Activated effector memory CD4-positive, alpha-beta T cell treated with Interleukin-2 at 50 U/mL for 16 hours (primary cell): ENCODE measurements at regions not wholly inside any gene's neighbourhood (a gene's known extent, or its start where the extent isn't known, plus 50 kb on each side); places are given as distances from the start of the nearest gene placed in this dataset.

Experiments used
- DNase-seq: peaks from one replicate; pipeline ENCODE4 v3.0.0-alpha.2; 2020

DNA sequence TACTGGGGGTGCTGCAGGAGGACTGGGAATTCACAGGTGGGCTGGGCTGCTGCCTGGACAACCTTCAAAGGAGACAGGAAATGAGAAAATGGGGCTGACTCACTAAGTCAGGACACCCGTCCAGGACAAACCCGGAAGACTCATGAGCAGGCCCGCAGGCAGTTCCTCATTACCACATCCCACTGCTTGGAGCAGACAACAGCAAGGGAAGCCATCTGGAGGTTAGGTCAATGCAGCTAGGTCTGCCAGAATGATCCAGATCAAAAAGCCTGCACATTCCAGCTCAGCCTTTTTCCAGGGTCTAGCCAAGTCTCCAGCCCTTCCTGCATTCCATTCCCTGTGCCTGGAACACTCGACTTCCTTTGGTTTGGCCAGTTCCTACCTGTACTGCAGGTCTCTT lies 536.5 kb upstream of the CDH11 start:
- DNase-seq = no peak

DNA sequence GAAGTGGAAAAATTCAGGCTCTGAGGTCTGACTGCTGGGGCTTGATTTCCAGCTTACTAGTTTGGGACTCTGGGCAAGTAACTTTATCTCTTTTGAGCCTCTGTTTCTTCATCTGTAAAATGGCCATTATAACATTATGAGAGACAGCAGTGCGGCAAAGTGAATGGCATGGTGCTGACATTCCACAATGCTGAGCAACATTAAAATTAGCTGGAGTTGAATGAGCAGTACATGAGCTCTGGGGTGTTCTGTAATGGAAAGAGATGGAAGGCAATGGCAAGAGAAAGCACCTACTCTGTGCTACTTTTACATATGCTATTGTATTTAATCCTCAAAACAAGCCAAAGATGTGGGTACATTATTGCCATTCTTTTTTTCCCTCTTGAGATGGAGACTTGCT lies 535.7 kb upstream of the CDH11 start:
- DNase-seq = no peak

DNA sequence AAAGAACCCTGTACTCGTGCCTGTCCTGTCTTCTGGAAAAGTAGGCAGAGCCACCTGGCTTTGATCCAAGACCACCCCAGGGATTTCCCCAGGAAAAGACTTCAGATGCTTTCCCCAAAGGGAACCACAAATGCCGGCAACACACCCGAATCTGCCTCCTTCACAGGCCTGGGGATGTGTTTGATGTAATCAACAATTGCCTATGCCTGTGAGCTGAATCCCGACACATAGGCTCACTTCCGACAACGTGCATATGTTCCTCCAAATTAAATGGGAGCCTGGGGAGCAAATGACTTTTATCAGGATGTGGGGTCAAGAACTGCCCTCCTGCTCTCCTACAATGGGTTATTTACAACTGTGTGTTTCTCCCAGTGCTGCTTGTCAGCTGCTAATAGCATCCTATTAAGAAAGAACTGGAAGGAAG lies 535.2 kb upstream of the CDH11 start:
- DNase-seq = no peak

DNA sequence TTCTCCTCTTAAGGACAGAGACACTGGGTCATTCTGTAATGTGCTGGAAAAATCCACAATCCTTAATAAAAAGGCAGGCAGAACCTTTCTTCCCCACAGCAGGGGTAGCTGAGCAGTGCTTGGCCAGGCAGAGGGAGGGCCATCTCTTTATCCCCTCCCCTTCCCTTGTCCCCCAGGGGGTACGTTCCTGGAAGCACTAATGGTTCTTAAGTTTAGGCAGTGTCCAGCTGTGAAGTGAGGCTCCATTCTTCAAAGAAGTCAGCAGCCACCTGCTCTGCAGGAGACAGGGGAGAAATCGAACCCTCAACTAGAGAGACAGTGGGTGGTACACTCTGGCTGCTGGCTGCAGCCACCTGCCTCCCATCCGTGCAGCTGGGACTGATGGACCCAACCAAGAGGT lies 533.9 kb upstream of the CDH11 start:
- no peak for DNase-seq

DNA sequence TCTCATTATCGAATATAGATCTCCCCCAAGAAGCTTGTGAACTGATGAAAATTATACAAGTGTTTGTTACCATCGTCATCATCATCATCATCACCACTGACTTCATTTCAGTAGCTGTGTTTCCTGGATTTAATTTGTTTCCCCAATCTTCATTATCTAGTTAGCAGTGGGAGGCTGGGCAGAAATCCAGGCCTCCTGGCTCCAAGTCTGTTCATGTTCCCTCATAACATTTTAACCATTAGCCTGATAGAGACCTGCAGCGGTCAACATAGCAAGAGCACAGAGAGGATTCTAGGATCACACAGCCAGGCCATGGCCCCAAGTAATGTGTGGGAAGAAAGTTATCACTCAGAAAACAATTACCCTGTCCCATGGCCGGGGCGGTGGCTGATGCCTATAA lies 526.2 kb upstream of the CDH11 start:
- no peak for DNase-seq

DNA sequence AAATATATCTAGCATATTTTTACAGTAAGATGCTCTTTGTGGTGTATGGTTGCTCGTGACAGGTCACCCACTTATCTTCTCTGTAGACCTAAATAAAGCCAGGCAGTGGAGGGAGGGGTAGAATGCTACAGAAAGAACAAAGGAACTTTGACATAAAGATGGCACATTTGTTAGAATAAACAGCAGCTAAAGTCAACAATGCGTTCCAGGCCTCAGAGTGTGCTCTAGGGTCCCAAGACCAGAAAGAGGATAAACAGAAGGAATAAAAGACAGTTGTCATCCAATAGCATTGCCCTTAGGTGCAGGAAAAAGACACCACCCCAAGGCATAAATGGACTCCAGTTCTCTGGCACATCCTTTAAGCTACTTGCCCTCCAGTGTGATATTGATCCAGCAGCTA lies 523.0 kb upstream of the CDH11 start:
- DNase-seq = no peak

DNA sequence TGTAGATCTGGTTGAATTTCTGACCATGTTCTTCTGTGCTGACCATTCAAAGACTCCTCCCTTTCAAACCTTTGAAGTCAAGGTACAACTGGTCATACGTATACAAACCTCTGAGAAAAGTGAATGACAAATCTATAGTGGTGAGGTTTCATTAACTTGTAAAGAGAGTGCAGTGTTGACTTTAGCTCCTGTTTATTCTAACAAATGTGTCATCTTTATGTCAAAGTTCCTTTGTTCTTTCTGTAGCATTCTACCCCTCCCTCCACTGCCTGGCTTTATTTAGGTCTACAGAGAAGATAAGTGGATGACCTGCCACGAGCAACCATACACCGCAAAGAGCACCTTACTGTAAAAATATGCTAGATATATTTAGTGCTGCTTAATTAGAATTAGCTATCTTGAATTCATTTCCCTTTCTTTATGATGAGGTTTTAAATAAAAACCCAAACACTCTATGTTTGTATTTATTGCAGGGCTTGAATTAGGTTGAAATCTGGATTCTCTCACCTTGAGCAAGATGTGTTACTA lies 520.0 kb upstream of the CDH11 start:
- DNase-seq = no peak

DNA sequence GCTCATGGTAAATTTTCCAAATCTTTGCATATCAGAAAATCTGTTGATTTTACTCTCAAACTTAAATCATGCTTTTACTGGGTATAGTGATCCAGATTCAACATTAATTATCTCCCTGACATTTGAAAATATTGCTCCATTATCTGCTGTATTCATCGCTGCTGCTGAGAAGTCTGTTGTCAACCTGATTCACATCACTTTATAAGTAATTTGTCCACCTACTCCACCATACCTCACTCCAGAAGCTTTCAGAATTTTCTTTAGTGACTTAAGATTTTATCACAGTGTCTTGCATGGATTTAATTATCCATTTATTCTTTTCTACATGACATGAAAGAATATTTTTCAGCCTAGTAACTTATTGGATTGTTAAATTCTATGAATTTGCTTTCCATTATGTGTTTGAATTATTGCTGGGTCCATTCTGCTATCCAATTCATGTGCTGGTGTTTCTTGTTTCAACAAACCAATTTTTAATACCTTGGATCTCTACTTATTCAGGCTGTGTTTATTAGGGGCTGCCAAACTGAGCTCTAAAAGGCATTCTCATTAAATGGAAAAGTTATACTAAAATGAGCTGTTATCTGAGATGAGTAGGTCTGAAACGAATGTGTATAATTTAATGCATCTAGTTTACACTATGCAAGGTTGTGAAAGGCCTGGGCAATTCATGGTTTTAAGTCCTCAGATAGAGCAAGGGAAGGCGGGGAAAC lies 519.3 kb upstream of the CDH11 start:
- DNase-seq = no peak

DNA sequence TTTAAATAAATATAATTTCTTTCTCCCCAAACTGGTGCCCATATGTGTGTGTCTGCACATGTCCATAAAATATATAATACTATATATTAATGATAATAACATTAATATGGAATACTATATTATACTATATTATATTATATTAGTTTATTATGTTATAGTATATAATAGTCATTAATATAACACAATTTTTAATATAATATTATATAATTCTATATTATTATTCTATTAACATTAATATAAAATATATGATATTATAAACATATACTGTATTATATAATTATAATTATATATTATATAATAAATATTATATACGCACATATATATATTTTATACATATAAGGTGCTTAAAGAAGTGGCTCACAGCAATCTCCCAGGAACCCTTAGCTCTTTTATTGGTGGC lies 513.0 kb upstream of the CDH11 start:
- DNase-seq = no peak

DNA sequence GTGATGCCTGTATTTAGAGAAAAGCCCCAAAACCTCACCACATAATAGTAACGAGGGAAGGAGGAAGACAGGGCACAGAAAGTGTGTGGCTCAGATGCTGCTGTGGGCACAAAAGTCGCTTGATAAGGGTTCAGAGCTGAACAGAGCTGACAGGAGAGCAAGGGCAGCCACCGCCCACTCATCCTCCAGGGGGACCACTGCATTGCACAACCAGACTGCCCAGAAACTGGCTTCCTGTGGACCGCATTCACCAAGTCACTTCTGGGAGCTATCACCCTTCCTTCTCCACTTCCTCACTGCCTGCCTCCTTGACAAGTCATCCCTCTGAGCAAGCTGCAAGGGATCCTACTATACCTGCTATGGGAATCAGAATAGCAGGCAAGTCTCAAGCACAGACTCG lies 512.4 kb upstream of the CDH11 start:
- no peak for DNase-seq

DNA sequence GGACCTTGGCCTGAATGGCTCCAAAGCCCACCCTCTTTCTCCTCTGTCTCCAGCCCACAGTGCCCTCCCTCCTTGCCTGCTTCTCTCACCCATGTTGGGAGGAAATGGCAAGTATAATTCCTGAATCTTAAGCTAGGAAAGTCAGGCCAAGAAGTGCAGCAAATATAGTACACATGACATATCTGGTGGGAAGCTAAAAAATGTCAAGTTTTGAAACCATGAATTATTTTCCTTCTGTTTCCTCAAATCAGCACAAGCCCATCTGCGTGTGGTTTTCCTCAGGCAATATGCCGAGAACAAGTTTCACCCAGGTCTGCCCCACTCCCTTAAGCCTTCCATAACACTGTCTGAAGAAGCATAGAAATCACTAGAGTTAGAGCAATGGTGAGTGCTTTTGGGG lies 502.8 kb upstream of the CDH11 start:
- no peak for DNase-seq

DNA sequence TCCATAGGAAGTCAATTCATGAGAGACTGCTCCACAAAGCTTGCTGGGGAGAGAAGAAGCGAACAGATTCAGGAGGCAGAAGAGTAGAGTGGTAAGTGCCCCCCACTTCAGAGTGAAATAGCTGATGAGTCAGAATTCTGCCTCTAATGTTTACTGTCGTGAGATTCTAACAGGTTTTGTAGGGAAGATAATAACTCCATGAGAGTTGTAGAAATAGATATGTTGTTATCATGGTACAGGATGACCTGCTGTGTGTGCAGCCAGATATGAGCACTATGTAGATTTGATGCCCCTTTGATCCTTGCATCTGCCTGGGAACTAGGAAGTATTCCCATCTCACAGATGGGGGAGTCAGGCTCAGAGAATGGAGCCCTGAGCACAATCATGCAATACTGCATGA lies 502.4 kb upstream of the CDH11 start:
- no peak for DNase-seq

DNA sequence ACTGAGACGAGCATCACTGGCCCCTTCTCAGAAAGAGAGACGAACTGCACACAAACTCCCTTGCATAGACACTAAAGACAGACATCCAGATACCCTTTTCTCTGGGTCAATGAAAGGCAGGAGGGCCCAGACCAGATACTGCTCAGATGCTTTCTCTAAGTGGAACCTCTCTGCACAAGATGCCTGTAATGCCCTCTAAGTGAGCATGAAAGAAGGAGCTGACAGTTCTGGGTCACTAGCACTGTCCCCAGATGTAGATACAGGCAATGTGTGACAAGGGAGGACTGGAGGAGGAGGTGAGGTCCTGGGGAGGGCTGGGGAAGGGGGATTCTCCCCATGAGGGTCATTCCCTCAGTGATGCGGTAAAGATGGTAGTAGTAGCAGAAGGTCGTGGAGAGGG lies 501.0 kb upstream of the CDH11 start:
- no peak for DNase-seq

DNA sequence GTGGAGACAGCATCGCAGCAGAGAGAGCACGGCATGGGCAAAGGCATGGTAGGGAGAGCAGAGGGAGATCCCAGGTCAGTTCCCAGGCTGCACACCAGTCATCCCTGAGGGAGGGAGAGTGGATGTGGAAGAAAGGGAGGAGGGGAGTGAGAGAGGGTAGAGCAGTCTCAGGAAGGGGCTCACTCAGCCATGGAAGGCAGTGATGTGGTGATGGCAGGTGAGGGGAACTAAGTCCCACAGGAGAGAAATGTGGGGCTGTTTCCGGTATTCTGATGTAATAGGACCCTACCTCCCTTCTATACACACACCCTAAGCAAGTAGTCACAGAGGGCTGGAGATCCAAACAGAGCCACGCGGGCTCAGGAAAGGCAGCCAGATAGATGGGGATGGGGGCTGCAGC lies 500.3 kb upstream of the CDH11 start:
- DNase-seq = no peak

DNA sequence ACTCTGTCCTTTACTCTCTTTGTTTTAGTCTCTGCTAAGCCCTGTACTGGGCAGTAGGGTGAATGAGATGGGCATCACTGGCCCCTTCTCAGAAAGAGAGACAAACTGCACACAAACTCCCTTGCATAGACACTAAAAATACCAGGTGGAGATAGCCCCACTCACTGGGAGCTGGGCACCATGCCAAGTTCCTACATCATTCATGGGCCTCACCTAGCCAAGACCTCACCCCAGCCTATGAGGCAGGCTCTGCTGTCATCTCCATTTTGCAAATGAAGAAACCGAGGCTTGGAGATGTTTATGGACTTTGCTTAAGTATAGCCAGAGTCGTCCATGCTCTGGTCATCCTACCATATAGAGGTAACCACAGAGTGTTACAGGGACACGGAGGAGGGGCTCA lies 499.8 kb upstream of the CDH11 start:
- no peak for DNase-seq

DNA sequence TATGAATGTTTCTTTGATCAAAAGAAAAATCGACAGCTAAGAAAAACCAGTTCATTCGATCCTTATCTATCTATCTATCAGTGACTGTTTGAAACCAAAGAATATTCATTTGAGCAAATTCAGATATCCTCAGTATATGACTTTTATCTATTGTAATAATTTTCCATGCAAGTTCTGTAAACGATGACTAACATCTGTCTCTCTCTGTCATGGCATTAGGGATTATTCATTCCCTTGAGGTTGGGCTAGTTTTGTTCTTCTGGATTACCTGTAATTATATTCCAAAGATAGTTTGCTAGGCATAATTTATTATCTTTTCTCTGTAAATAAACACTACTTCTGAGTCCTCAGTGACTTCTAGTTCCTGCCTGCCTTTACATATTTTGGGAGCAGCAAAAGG lies 497.7 kb upstream of the CDH11 start:
- no peak for DNase-seq

DNA sequence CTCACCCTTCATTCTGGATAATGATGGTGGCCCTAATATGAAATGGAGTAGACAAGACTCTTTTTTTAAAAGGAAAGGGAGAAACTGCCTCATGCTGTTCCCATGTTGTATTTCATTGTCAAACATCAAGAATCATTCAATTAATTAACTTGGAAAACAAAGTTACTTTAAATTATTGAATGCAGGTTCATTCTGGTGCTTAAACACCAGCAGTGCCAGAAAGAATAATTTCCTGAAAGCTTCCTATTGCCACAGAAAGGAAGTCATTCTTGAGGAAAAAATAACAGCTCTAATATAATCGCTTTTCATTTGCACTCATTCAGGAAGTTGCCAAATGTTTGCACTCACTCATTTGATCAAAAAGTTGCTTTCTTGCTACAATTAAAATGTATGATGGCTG lies 497.1 kb upstream of the CDH11 start:
- DNase-seq = no peak

DNA sequence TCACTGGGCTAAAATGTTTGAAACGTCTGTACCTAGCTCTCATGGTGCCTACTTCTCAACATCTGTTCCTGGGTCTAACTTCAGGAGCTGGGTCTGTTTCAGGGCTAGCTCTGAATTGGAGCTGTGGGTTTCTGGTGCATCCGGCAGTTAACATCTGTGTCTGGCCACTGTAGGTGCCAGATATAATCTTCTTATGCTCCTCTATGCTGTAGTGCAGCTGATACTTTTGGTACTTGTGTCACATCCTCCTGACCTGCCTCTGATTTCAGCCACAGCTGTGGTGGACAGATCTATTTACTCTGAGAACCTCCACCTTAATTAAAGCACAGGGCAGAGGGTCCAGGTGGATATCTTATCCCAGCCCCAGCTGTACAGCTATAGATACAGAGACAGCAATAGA lies 496.5 kb upstream of the CDH11 start:
- no peak for DNase-seq

DNA sequence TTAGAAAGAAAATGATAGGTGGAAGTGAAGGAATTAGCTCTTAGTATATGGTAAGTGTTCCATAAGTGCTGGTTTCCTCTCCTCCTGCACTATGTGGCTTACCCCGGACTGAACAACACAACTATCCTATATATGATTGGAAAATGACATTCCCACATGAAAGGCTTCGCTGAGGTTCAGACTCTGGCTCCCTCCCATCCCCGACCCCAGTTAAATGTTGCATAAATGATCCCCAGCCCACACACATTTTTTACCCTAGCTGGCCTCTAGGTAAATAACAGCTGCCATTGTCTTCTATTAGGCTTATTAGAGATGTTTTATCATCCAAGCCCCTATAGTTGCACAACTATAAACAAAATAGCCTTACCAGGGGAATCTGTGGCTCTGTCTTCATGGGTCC lies 495.6 kb upstream of the CDH11 start:
- no peak for DNase-seq

DNA sequence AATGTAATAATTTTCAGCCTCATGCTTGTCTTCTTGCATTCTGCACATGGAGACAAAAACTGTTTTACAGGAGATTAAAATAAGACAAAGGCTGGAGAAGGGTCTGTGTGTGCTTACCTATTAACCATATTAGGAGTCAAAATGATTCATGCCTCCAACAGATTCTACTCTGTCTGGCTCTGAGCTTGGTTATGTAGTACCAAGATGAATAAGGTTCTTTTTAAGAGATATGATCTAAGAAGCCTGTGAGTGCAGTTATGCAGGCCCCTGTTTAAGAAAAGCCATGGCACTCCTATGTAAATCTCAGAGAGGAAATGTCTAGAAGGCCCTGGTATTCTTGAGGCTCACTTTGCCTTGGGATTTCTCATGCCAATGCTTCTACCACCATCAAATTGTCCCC lies 486.6 kb upstream of the CDH11 start:
- DNase-seq = no peak

DNA sequence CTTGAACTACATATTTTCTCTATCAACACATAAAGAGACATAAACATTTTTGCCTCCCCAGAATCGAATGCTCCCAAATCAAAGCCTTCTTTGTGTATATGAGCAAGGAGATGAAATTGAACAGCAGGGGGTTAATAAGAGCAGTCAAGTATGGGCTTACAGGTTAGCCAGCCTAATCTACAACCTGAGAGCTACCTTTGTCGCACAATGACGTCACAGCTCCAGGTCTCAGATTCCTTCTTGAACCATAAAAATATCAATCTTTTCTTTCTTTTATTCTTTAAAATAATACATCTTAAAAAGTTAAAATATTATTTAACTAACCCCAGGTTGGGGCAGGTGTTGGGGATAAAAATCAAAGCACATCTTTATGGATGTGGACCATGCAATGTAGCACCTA lies 482.9 kb upstream of the CDH11 start:
- no peak for DNase-seq

DNA sequence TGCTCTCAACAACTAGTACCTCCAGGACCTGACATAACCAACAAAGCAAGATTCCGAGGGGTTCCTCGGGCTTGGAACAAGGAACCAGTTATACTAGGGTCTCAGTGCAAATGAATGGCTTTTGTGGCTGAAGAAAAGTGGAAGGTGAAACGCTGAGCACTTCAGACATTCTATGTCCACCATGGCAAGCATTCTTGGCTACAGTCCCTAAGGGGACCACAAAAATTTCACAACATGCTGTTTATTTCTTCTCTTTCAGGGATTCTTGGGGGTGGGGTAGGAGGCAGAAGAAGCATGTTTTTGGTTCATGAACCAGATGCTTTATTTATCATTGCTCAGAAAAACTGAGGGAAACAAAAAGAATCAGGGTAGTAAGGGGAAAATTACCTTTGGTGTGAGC lies 479.9 kb upstream of the CDH11 start:
- DNase-seq = no peak

DNA sequence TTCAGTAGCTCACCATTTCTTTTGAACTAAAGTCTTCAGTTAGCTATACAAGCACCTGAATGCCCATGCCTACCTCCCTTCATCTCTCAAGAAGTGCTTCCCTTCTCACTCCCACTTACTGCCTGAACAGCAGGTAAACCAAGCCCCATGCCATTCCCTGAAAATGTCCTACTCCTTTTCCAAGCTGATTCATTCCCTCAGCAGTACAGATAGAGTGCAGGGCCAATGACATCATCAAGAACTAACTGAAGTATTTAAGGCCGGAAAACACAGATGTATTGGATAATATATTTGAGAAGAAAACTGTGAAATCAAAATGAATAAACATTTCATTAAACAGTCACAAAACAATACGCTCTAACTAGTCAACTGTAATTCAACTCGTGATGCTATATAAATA lies 478.8 kb upstream of the CDH11 start:
- DNase-seq = no peak

DNA sequence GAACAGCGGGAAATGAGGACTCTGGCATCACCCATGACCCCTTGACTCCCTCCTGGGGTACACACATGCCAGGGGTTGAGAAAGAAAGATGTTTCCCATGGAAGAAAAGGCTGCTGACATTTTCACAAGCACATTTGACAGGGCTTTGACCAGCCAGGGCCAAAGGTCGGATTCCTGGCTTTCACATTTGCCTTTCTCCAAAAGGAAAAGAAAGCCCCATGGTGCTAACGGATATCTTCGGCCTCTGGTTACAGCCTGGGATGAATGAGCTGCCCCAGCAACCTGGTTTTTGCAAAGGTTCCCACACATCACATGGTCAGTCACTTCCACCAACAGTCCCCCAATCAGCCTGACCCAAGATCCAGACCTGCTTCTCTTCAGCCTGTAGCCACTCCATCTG lies 478.2 kb upstream of the CDH11 start:
- no peak for DNase-seq

DNA sequence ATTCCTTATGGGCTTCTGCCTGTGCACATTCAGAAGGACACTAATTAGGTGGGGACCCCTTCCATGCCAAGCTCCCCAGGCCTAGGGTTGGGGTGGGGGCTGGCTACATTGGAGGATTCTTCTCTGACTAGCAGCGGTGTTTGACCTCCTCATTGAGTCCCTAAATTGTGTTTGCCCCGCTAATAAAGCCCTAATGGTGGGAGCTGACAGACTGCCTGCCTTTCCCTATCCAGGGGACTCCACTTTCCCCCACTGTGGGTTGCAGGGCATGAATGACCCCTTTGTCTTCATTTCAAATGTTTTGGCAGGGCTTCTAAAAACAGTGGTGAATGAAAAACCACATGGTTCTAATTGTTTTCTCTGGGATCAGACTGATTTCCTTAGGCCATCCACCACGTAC lies 476.8 kb upstream of the CDH11 start:
- no peak for DNase-seq

DNA sequence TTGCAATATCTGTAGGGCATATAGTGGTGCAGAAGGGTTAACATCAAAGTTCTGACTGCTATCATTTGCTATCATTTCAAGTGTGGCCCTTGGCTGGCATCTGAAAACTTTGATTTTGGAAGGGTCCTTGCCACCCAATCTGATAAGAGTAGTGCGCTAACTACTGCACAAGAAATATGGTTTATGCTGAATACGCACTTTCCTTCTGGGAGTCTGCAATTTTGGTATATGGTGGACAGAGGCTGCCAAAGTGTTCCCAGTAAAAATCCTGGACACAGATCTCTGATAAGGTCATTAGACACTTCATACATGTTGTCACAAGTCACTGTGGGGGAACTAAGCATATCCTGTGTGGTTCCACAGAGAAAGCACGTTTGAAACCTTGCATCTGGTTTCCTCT lies 461.6 kb upstream of the CDH11 start:
- no peak for DNase-seq
